B cell (primary cell): ENCODE measurements at regions not wholly inside any gene's neighbourhood (a gene's known extent, or its start where the extent isn't known, plus 50 kb on each side); places are given as distances from the start of the nearest gene placed in this dataset.

ENCODE experiments used
- ATAC-seq: fragments of 200-7000 bp; cut with Tn5 transposase; one replicate; pipeline ENCODE4 v1.10.0; 2021; ENCODE audit warnings: low read depth, mild to moderate bottlenecking, moderate number of reproducible peaks, moderate library complexity
- CTCF ChIA-PET: fragments of 350-600 bp; sonication (Branson Sonifier 250); formaldehyde crosslinking; loops from one replicate; lab custom pipeline; 2021; ENCODE audit warnings: antibody characterized with exemption, inconsistent platforms; lab: Charles Lee
- POLR2A ChIA-PET: fragments of 350-600 bp; sonication (Branson Sonifier 250); formaldehyde crosslinking; loops from one replicate; lab custom pipeline; 2021; ENCODE audit warnings: antibody characterized with exemption; lab: Charles Lee
- DNase-seq: peaks from one replicate; pipeline ENCODE4 v3.0.0; 2013
- H2AFZ ChIP-seq: 2 replicates; pipeline ENCODE4 v1.6.1; 2012; ENCODE audit warnings: mild to moderate bottlenecking, low read depth, low read length; ENCODE audit not compliant: insufficient read depth, poor library complexity, severe bottlenecking
- H3K27ac ChIP-seq, 2 donors: 1 replicate in 1 of 2; 2 replicates in 1 of 2; pipeline ENCODE4 v1.5.1; 2012 to 2013; ENCODE audit warnings: low read length in 2 of 2, mild to moderate bottlenecking in 2 of 2, moderate library complexity in 1 of 2
- H3K27me3 ChIP-seq, 4 experiments: fragments of 200-600 bp in 1 of 4; sonication (generic) in 1 of 4; replicated peaks in 1 of 4; 1 replicate in 2 of 4; 2 replicates in 2 of 4; pipeline versions ENCODE4 v1.6.1 to v1.7.0; 2013 to 2016; ENCODE audit warnings: low read length in 3 of 4, mild to moderate bottlenecking in 2 of 4, mixed read lengths in 1 of 4, moderate library complexity in 1 of 4; ENCODE audit not compliant: insufficient read depth in 4 of 4, control insufficient read depth in 3 of 4; ENCODE audit errors: control extremely low read depth in 1 of 4
- H3K36me3 ChIP-seq, 2 experiments: replicated peaks in 1 of 2; 1 replicate in 1 of 2; 2 replicates in 1 of 2; pipeline versions ENCODE4 v1.6.1 to v1.7.1; 2013; ENCODE audit warnings: low read length in 1 of 2; ENCODE audit not compliant: insufficient read depth in 2 of 2, control insufficient read depth in 1 of 2; ENCODE audit errors: control extremely low read depth in 1 of 2, extremely low read depth in 1 of 2
- H3K4me1 ChIP-seq, 2 donors: fragments of 200-600 bp in 1 of 2; sonication (generic) in 1 of 2; 1 replicate in 1 of 2; 2 replicates in 1 of 2; pipeline versions ENCODE4 v1.5.1 to v1.6.1; 2013 to 2017; ENCODE audit warnings: low read length in 2 of 2; ENCODE audit not compliant: control insufficient read depth in 2 of 2, insufficient read depth in 2 of 2
- H3K4me2 ChIP-seq: replicated peaks from 2 replicates; pipeline ENCODE3; 2012; ENCODE audit warnings: mild to moderate bottlenecking, low read depth, low read length; ENCODE audit not compliant: poor library complexity, severe bottlenecking
- H3K4me3 ChIP-seq, 5 experiments: fragments of 200-600 bp in 1 of 5; sonication (generic) in 1 of 5; 1 replicate in 3 of 5; 2 replicates in 2 of 5; pipeline versions ENCODE4 v1.5.1 to v1.7.0; 2011 to 2016; ENCODE audit warnings: low read length in 4 of 5, mild to moderate bottlenecking in 4 of 5, low read depth in 2 of 5, control low read depth in 1 of 5, moderate library complexity in 1 of 5; ENCODE audit not compliant: insufficient read depth in 1 of 5; ENCODE audit errors: control extremely low read depth in 1 of 5, extremely low read depth in 1 of 5
- H3K79me2 ChIP-seq: fragments of 200-600 bp; sonication (generic); one replicate; pipeline ENCODE4 v1.6.0; 2016; ENCODE audit warnings: low read length; ENCODE audit not compliant: control insufficient read depth, insufficient read depth
- H3K9ac ChIP-seq: fragments of 200-600 bp; sonication (generic); 2 replicates; pipeline ENCODE4 v1.6.1; 2017; ENCODE audit warnings: mild to moderate bottlenecking, low read length, moderate library complexity
- H3K9me3 ChIP-seq, 3 donors: one replicate each; pipeline versions ENCODE4 v1.6.1 to v1.7.1; 2013; ENCODE audit warnings: low read length in 2 of 3; ENCODE audit not compliant: control insufficient read depth in 2 of 3, insufficient read depth in 1 of 3; ENCODE audit errors: control extremely low read depth in 1 of 3
- H4K20me1 ChIP-seq: 2 replicates; pipeline ENCODE4 v1.6.0; 2012; ENCODE audit warnings: mild to moderate bottlenecking, low read length; ENCODE audit not compliant: insufficient read depth, control insufficient read depth, poor library complexity, severe bottlenecking
- H3K27ac Mint-ChIP-seq: one replicate; pipeline ENCODE4 v1.8.0; 2021; ENCODE audit warnings: mixed read lengths
- H3K27me3 Mint-ChIP-seq: one replicate; pipeline ENCODE4 v1.8.0; 2021; ENCODE audit warnings: mixed read lengths
- H3K4me1 Mint-ChIP-seq: one replicate; pipeline ENCODE4 v1.8.0; 2021; ENCODE audit warnings: mixed read lengths
- H3K4me3 Mint-ChIP-seq: one replicate; pipeline ENCODE4 v1.8.0; 2021; ENCODE audit warnings: mixed read lengths
- H3K9me3 Mint-ChIP-seq: one replicate; pipeline ENCODE4 v1.8.0; 2022; ENCODE audit warnings: mixed read lengths; ENCODE audit not compliant: insufficient read depth
- EZH2 ChIP-seq: IDR thresholded peaks from 2 replicates; pipeline ENCODE4 v1.6.1; 2012; ENCODE audit warnings: borderline replicate concordance, low read depth, mild to moderate bottlenecking, moderate library complexity, low read length; ENCODE audit not compliant: insufficient read depth, poor library complexity, severe bottlenecking
- WGBS: methylation state at CpG from one replicate; pipeline ENCODE4 v1.1.5; 2013; ENCODE audit warnings: missing lambda C conversion rate; ENCODE audit not compliant: insufficient coverage; 5-methylcytosine and 5-hydroxymethylcytosine counted together
- intact Hi-C: fragments of 100-400 bp; cut with micrococcal nuclease; formaldehyde crosslinking; loops from one replicate; pipeline ENCODE4 v1.10.0; 2022
- TF ChIP-seq, protein P1 (sequence below): fragments of 200-600 bp; IDR thresholded peaks from one replicate; pipeline ENCODE4 v1.8.0; 2022; ENCODE audit warnings: antibody characterized with exemption, mild to moderate bottlenecking

DNA sequence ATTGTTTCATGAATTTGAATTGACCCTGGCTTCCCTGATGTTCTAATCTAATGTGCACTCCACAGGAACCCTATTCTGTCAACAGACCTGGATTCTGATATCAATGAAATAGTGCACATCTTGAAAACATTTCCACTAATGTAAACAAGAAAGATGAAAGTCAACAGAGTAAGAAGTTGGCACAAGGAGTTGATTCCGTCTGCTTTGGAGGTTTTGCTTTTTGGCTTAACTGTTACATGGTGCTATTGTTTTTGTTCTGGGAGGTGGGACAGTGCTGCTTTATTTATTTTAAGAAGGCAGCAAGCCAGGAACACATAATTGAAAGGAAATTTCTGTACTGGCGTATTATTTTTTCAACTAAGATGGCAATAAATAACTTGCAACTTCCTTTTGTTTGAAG, 73.3 kb downstream of the LEPR start:
- ATAC-seq = no peak
- no peak overlapping the region for H3K9ac ChIP-seq
- no peak overlapping the region for H3K27ac ChIP-seq
- TF ChIP-seq EZH2 = no peak
- TF ChIP-seq, protein P1, sequence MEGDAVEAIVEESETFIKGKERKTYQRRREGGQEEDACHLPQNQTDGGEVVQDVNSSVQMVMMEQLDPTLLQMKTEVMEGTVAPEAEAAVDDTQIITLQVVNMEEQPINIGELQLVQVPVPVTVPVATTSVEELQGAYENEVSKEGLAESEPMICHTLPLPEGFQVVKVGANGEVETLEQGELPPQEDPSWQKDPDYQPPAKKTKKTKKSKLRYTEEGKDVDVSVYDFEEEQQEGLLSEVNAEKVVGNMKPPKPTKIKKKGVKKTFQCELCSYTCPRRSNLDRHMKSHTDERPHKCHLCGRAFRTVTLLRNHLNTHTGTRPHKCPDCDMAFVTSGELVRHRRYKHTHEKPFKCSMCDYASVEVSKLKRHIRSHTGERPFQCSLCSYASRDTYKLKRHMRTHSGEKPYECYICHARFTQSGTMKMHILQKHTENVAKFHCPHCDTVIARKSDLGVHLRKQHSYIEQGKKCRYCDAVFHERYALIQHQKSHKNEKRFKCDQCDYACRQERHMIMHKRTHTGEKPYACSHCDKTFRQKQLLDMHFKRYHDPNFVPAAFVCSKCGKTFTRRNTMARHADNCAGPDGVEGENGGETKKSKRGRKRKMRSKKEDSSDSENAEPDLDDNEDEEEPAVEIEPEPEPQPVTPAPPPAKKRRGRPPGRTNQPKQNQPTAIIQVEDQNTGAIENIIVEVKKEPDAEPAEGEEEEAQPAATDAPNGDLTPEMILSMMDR = no peak
- no peak overlapping the region for H2AFZ ChIP-seq
- H3K36me3 ChIP-seq = no peaks in the 10 kb centered on the region
- Mint-ChIP-seq H3K4me1 (no peaks in the 10 kb centered on the region), H3K4me3 (no peak overlapping the region), H3K9me3 (no peaks in the 10 kb centered on the region), H3K27ac (no peak overlapping the region), H3K27me3 (peaks cover 15% of the 10 kb centered on the region)
- H4K20me1 ChIP-seq = no peaks in the 10 kb centered on the region
- no peaks in the 10 kb centered on the region for H3K9me3 ChIP-seq
- no CpG with 5 or more reads among the region's 2 CpGs for WGBS
- no peak for DNase-seq
- H3K4me1 ChIP-seq = no peaks in the 10 kb centered on the region
- intact Hi-C loops = no loop called here
- no peak overlapping the region for H3K4me2 ChIP-seq
- POLR2A ChIA-PET = no interaction called here
- CTCF ChIA-PET = no interaction called here
- no peak overlapping the region for H3K4me3 ChIP-seq
- H3K79me2 ChIP-seq = no peaks in the 10 kb centered on the region
- no peaks in the 10 kb centered on the region for H3K27me3 ChIP-seq

DNA sequence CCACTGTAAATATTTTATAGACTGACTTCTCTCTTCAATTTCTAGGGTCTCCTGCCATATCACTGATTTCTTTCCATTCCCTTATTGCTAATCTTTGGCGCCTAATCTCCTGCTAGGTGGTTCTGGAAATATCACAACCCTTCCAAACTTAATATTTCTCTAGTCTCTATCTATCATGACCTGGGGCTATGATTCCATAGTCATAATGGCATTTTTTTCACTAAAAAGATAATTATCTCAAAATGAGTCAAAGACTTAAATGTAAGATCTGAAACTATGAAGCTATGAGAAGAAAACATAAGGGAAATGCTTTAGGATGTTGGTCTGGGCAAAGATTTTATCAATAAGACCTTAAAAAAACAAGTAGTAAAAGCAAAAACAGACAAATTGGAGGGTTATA, 74.2 kb downstream of the LEPR start:
- no peaks in the 10 kb centered on the region for H3K27me3 ChIP-seq
- no peaks in the 10 kb centered on the region for H3K79me2 ChIP-seq
- no peak overlapping the region for H3K4me3 ChIP-seq
- Mint-ChIP-seq H3K27ac (no peak overlapping the region), H3K4me3 (no peak overlapping the region), H3K4me1 (no peaks in the 10 kb centered on the region), H3K27me3 (peaks cover 15% of the 10 kb centered on the region), H3K9me3 (no peaks in the 10 kb centered on the region)
- POLR2A ChIA-PET = no interaction called here
- no CpG with 5 or more reads among the region's 1 CpG for WGBS
- intact Hi-C loops = no loop called here
- H3K4me2 ChIP-seq = no peak overlapping the region
- H4K20me1 ChIP-seq = no peaks in the 10 kb centered on the region
- no peak overlapping the region for H3K27ac ChIP-seq
- H3K36me3 ChIP-seq = no peaks in the 10 kb centered on the region
- H3K9ac ChIP-seq = no peak overlapping the region
- TF ChIP-seq, protein P1 = no peak
- no peak for TF ChIP-seq EZH2
- CTCF ChIA-PET = no interaction called here
- no peaks in the 10 kb centered on the region for H3K9me3 ChIP-seq
- DNase-seq (no peak), ATAC-seq (no peak)
- H2AFZ ChIP-seq = no peak overlapping the region
- no peaks in the 10 kb centered on the region for H3K4me1 ChIP-seq
